GM20431 (cell line): ENCODE measurements at regions not wholly inside any gene's neighbourhood (a gene's known extent, or its start where the extent isn't known, plus 50 kb on each side); places are given as distances from the start of the nearest gene placed in this dataset.
"Not testable (repeated sequence)": the region's sequence is repeated elsewhere in the genome, so short reads cannot be mapped to it uniquely, and the experiment has no call there.

Source experiments
- in situ Hi-C: fragments of 300-500 bp; cut with MseI, MboI; formaldehyde crosslinking; loops from one replicate; pipeline ENCODE4 v1.15.0; 2020; ENCODE audit warnings: low sequenced_read_pairs; ENCODE audit not compliant: unreplicated experiment

DNA sequence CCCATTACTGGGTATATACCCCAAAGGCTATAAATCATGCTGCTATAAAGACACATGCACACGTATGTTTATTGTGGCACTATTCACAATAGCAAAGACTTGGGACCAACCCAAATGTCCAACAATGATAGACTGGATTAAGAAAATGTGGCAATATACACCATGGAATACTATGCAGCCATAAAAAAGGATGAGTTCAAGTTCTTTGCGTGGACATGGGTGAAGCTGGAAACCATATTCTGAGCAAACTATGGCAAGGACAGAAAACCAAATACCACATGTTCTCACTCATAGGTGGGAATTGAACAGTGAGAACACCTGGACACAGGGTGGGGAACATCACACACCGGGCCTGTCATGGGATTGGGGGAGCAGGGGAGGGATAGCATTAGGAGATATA lies 54.4 kb upstream of the MUCL1 start:
- in situ Hi-C loops: not testable (repeated sequence)

DNA sequence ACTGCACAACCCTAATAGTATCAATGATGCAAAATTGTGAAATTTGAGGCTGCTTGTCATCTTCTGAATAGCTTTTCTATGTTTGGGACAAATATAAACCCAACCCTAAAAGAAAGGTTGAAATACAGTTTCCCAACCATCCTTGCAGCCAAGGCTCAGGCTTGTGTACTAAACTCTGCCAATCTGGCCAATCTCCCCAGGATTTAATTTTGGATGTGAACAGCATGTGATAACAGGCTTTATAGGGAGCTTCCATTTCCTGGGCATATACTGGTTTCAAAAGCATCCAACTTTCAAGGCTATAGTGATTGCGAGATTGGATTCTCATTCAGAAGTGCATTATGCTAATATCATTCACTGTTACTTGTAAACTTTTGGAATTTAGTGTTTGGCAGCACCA lies 55.7 kb upstream of the MUCL1 start:
- in situ Hi-C loops: no loop called here

DNA sequence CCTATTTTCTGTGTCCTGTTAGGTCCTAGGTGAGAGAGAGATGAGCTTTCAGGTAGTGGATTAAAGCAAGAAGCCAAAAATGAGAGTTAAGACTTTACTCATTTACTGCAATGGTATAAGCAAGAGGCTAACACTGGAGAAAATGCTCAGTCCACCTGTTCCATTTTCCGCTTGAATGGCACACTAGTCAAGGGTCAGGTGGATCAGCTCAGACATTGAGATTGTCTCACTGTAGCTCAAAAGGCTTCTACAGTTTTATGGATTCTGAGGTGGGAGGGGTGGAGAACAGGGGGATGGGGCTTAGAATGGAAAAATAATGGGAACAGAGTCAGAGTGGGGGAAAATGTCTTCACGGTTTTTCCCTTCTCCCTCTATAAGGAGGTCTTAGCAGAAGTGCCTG lies 57.3 kb upstream of the MUCL1 start:
- in situ Hi-C loops: no loop called here

DNA sequence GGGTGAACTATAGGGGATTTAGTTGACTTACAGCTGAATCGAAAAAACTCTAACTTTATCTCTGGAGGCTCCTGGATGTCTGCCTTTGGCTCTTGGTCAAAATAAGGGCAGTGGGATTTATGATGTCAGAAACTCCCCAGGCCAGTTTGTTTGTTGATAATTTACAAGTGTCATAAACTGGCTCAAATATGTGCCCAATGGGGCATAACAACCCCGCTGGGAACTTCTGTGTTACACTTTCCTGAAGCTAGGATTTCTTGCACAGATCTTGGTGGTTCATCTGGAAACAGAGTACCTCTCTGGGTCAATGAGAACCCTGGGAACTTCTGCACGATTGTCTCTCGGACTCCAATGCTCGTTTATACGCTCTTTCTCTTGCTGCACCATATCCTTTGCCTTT lies 58.7 kb upstream of the MUCL1 start:
- in situ Hi-C loops: no loop called here

DNA sequence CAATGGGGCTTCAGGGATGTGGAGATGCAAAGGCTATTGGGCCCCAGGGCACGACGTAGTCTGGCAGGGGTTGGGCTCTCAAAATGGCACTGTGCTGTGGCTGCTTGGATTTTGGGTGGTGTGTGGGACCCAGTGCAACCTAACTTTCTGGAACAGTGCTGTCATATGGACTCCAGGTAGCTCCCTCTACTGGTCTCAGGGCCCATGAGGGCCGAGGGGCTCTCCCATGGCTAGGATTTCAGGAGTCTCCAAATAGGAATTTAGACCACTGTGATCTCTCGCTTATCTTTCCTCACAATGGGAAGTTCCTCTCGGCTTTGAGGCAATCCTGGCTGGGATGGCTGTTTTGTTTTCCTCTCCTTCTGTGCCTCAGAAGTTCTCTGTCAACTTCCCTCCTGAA lies 68.2 kb upstream of the MUCL1 start:
- in situ Hi-C loops: no loop called here

DNA sequence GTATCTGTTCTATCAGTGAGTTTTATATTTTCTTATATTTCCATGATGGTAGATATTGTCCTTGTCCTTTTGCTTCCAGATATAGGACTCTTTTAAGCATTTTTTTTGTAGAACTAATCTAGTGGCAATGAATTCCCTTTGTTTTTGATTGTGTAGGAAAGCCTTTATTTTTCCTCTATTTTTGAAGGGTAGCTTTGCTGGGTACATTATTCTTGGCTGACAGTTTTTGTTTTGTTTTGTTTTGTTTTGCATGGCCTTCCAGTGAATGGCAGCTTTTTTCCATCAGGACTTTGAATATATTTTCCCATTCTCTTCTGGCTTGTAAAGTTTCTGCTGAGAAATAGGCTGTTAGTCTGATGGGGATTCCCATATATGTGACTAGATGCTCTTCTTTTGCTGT lies 70.2 kb upstream of the MUCL1 start:
- in situ Hi-C loops: no loop called here

DNA sequence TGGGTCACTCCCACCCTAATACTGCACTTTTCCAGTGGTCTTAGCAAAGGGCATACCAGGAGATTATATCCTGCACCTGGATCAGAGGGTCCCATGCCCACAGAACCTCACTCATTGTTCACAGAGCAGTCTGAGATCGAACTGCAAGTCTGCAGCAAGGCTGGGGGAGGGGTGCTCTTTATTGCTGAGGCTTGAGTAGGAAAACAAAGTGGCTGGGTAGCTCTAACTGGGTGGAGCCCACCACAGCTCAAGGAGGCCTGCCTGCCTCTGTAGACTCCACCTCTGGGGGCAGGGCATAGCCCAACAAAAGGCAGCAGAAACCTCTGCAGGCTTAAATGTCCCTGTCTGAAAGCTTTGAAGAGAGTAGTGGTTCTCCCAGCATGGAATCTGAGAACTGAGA lies 77.3 kb upstream of the MUCL1 start:
- in situ Hi-C loops: not testable (repeated sequence)

DNA sequence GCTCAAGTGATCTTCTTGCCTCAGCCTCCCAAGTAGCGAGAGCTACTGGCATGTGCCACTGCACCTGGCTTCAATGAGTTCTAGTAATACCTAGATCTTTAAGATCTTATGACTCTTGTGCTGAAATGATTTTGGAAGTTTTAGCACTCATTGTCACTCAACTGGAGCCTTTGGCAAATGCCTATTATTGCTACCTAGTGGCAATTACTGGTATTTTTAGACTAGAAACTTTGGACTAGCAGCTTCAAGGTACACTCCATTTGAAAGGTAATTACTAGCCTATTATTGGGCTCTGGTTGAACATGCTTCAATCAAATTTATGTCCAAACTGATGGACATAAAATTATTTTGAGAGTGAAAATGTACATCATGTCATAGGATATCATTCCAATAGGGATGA lies 80.7 kb upstream of the MUCL1 start:
- in situ Hi-C loops: no loop called here

DNA sequence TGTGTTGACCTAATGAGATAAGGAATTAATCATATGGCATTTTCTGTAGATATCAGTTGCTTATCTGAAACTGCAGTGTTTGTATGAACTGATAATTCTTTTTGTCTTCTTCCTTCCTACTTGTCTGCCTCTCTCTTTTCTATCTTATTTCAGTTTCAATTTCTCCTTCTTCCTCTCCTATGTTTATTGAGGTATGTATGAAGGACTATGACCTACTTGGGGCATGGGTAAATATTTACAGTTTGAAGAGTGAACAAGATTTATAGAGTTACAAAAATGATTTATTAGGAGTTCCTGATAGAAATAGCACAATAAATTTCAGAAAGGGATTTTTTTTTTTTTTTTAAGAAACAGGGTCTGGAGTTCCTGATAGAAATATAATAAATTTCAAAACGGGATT lies 88.7 kb upstream of the MUCL1 start:
- in situ Hi-C loops: no loop called here

DNA sequence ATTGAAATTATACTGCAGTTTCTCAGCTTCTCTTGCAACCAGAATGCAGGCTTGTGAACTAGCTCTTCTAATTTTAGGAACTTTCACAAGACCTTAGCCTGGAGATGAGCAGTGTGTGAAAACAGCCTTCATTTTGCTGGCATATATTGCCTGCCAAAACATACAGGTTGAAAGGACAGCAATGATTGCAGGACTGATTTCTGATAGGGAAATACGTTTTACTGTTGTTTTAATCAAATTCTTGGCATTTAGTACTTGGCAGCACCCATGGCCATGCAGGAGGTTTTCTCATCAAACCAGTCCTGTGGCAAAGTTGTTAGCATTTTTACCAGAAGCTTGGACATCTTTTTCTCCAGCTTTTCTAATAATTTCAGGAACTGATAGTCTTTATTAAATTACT lies 91.9 kb upstream of the MUCL1 start:
- in situ Hi-C loops: no loop called here

DNA sequence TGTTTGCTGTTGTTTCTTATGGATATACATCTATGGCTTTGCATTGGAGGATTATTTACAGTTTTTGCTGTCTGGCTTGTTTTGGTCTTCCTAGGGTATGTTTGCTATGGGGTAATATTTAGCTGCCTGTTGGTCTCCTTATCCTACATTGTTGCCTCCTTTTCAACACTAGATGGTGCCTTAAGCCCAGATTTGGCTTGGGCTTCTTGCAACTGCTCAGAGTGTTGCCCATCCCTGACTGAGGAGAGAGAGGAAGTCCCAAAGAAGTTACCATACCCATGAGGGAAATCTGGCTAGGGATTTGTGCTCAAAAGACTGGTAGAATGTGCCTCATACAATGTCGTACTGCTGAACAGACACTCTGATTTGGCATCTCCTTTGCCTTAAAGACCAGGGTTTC lies 94.6 kb upstream of the MUCL1 start:
- in situ Hi-C loops: no loop called here

DNA sequence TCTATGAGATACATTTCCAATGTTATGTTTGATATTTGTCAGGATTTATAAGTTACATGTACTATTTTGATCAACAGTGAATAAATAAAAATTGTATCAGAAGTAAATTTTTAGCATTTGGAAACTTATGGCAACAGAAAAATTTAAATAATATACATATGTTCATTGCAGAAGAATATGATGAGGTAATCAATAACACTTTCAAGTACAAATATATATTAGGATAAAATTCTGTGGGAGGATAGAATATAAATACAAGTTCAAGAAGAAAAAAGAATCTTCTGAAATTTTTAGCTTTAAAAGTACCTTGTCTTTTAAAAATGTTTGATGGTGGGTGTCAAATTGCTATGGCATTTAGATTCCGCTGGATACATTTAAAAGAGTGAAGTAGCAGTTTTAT lies 102.8 kb upstream of the MUCL1 start:
- in situ Hi-C loops: no loop called here

DNA sequence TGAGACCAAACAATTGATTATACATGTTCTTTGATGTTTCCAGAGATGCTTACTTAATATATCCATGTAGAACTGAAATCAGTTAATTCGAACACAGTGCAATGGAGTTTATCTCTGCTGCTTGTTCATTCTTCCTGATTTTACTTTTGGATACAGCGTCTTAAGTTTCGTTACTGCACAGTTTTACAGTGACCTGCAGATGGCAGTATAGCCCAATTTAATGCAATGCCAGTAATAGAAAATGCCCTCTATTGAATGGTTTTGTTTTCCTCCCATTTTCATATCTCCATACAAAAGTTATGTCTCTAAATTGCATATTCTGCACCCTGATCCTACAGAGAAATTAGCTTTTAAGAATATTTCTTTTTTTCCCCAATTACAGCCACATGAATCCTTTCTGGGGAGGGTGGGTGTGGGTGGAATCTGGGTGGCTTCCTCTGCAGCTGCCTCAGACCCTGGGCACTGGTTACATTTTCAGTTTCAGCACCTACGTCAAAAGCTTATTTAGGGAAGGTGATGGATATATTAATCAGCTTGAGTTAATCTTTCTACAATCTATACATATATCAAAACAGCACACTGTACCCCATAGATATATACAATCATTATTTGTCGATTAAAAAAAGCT lies 101.1 kb upstream of the DCD start:
- in situ Hi-C loops: loop anchor here (10.0 to 25.0 kb wide), 2 partner anchors 205 to 313 kb away; no protein-coding TSS in a partner anchor

DNA sequence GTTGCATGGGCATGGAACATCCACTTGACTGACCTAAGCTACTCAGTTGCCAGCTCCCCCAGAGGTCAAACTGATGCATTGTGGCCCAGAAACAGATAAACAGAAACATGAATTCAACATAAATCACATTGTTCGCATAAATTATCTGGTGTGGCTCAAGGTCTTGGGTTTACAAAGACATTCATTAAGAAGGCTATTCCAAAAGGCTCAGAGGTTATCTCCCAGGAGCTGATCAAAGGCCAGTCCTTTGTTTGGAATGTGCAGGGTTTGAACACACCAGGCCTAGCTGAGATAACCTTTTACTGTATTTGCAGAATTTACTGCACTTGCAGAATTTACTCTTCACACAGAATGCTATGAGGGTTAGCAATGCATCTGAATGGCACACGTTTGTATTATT lies 96.4 kb upstream of the DCD start:
- in situ Hi-C loops: loop anchor here (10.0 to 25.0 kb wide), 2 partner anchors 210 to 318 kb away; no protein-coding TSS in a partner anchor

DNA sequence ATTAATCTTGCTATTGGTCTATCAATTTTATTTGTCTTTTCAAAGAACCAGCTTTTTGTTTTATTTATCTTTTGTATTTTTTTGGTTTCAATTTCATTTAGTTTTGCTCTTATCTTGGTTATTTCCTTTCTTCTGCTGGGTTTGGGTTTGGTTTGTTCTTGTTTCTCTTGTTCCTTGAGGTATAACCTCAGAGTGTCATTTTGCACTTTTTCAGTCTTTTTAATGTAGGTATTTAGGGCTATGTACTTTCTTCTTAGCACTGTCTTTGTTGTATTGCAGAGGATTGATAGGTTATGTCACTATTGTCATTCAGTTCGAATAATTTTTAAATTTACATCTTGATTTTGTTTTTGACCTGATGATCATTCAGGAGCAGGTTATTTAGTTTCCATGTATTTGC lies 92.7 kb upstream of the DCD start:
- in situ Hi-C loops: loop anchor here (10.0 to 25.0 kb wide), 2 partner anchors 214 to 321 kb away; no protein-coding TSS in a partner anchor

DNA sequence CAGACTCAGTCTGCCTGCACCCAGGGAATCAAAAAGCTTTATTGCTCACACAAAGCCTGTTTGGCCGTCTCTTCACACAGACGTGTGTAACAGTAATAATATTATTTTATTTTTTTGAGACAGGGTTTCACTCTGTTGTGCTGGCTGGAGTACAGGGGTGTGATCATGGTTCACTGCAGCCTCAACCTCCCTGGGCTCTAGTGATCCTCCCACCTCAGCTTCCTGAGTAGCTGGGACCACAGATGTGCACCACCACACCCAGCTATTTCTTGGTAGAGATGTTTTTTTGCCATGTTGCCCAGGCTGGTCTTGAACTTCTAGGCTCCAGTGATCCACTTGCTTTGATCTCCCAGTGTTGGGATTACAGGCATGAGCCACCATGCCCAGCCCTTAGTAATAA lies 88.4 kb upstream of the DCD start:
- in situ Hi-C loops: loop anchor here (25.0 kb wide), 1 partner anchor 326 kb away; no protein-coding TSS in a partner anchor

DNA sequence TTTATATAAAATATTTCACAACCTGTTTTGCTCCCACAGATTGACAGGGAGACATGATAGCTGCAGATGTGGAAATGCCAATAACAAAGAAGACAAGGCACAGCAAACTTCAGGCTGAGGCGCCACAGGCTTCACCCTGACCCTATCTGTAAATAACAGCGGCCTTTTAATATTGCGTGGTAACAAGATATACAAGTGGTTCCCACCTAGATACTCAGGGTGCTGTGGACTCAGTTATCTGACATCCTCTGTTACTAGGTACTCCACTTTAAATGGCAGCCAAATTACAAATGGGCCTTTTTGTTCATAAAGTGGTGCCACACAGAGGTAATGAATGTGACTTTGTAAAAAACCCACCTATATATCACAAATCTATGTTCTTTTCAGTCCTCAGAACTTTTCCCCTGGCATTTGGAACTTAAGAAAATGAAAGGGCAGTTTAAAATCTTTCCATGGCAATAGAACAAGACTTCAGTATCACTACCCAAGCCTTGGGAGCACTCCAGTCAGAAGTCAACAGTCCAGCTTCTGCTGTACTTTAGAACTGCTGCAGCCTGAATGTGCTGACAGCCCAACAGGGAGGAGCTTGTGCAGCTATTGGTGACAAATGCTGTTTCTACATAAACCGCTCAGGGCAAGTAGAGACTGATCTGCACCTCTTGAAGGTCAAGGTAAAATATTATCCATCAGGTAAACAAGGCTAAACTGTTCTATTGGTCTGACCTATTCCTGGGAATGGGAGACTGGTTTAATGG lies 86.2 kb upstream of the DCD start:
- in situ Hi-C loops: loop anchor here (25.0 kb wide), 1 partner anchor 328 kb away; no protein-coding TSS in a partner anchor

DNA sequence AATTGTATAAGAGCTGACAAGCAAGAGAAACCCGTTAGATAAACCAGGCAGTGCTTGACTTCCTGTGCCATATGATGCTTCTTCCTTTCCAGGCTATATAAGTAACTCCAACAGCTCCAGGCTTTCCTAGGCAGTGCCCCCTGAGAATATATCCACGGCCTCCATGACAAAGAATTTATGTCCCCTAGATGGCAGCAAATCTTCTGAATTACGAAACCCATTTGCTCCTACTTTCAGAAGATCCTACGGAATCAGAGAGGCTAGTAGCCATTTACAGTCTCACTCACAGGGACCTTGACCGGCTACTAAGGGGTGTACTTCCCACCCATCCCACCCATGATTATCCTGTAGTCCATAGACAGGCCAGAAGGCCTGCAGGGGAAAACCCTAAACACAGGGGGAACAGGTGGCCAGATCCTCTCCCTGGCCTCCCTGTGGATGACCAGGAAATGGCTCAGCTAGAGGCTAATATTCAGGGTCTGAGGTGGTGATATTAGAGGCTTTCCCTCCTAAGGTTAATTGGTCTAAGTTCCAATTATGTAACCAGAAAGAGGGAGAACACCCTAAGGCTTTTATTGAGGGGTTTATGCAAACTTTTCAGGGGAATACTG lies 77.2 kb upstream of the DCD start:
- in situ Hi-C loops: loop anchor here (25.0 kb wide), 1 partner anchor 337 kb away; no protein-coding TSS in a partner anchor

DNA sequence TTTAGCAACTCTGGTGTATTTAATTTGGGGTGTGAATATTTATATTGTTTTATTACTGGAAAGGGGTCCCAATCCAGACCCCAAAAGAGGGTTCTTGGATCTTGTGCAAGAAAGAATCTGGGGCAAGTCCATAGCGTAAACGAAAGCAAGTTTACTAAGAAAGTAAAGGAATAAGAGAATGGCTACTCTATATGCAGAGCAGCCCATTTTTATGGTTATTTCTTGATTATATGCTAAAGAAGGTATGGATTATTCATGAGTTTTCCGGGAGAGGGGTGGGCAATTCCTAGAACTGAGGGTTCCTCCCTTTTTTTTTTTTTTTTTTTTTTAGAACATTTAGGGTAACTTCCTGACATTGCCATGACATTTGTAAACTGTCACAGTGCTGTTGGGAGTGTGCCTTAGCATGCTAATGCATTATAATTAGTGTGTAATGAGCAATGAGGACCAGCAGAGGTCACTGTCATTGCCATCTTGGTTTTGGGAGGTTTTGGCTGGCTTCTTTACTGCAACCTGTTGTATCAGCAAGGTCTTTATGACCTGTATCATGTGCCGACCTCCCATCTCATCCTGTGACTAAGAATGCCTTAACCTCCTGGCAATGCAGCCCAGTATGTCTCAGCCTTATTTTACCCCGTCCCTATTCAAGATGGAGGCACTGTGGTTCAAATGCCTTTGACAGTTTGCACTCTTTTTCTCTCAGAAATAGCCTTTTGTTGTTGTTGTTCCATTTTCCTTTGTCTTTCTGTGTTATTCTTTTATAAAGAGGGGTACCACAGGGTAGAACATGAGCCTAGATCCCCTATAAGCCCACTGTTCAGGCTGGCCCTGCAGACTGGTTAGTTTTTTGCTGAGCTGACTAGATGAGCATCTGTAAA lies 75.5 kb upstream of the DCD start:
- in situ Hi-C loops: no loop called here

DNA sequence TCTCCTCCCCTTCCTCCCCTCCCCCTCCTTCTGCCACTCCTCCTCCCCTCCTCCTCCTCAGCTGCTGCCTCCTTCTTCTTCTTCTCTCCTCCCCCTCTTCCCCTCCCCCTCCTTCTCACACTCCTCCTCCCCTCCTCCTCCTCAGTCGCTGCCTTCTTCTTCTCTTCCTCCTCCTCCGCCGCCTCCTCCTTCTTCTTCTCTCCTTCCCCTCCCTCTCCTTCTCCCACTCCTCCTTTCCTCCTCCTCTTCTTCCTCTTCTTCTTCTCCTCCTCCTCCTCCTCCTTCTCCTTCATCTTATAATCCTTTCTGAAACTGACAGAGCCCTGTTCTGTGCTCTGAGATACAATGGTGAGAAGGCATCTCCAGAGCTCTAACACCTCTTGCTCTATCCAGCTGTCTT lies 73.1 kb upstream of the DCD start:
- in situ Hi-C loops: no loop called here
